Liver (tissue), 3 donors: ENCODE measurements at regions not wholly inside any gene's neighbourhood (a gene's known extent, or its start where the extent isn't known, plus 50 kb on each side); places are given as distances from the start of the nearest gene placed in this dataset.

Source experiments
- ATF3 ChIP-seq: IDR thresholded peaks from 2 replicates; pipeline ENCODE4 v1.6.1; 2016; ENCODE audit warnings: antibody characterized with exemption
- CTCF ChIP-seq: fragments of 150-350 bp; IDR thresholded peaks from 2 replicates; pipeline ENCODE4 v1.5.1; 2017; ENCODE audit warnings: improper control_type of control experiment, low read depth, low read length; ENCODE audit not compliant: missing input control
- EGR1 ChIP-seq, 2 donors: IDR thresholded peaks; 2 replicates each; pipeline ENCODE4 v1.6.1; 2016 to 2018; ENCODE audit warnings: antibody characterized with exemption in 2 of 2, low read depth in 2 of 2
- FOXA1 ChIP-seq: IDR thresholded peaks from 2 replicates; pipeline ENCODE4 v1.6.1; 2016; ENCODE audit warnings: antibody characterized with exemption
- GABPA ChIP-seq, 2 donors: IDR thresholded peaks in 1 of 2; conservative IDR thresholded peaks in 1 of 2; 2 replicates each; pipeline ENCODE4 v1.6.1; 2016; ENCODE audit warnings: antibody characterized with exemption in 2 of 2, mild to moderate bottlenecking in 1 of 2, moderate library complexity in 1 of 2
- JUND ChIP-seq, 2 donors: IDR thresholded peaks; 2 replicates each; pipeline ENCODE4 v1.6.1; 2016; ENCODE audit warnings: antibody characterized with exemption in 2 of 2
- MAX ChIP-seq: IDR thresholded peaks from 2 replicates; pipeline ENCODE4 v1.6.1; 2016; ENCODE audit warnings: antibody characterized with exemption
- NR2F2 ChIP-seq: IDR thresholded peaks from 2 replicates; pipeline ENCODE4 v1.6.1; 2016; ENCODE audit warnings: antibody characterized with exemption
- RAD21 ChIP-seq, 2 donors: IDR thresholded peaks; 2 replicates each; pipeline ENCODE4 v1.6.1; 2016; ENCODE audit warnings: antibody characterized with exemption in 2 of 2, mild to moderate bottlenecking in 2 of 2
- REST ChIP-seq: IDR thresholded peaks from 2 replicates; pipeline ENCODE4 v1.6.1; 2016; ENCODE audit warnings: antibody characterized with exemption, mild to moderate bottlenecking
- SP1 ChIP-seq: IDR thresholded peaks from 2 replicates; pipeline ENCODE4 v1.6.1; 2018; ENCODE audit warnings: antibody characterized with exemption, mild to moderate bottlenecking
- TAF1 ChIP-seq: conservative IDR thresholded peaks from 2 replicates; pipeline ENCODE4 v1.6.1; 2016; ENCODE audit warnings: antibody characterized with exemption, mild to moderate bottlenecking
- ZBTB33 ChIP-seq: IDR thresholded peaks from 2 replicates; pipeline ENCODE4 v1.6.1; 2016; ENCODE audit warnings: antibody characterized with exemption
- donor health status: healthy.
- donor health status: healthy.

GRCh38 chr4:54173281-54173912, 55.7 kb upstream of the PDGFRA start:
- TF ChIP-seq ATF3 (no peak), RAD21 (IDR thresholded peaks at IDR 0.05) (no peak), SP1 (no peak), GABPA (IDR thresholded peaks at IDR 0.05 in 1 of 2, conservative IDR thresholded peaks at IDR 0.05 in 1 of 2) (no peak), MAX (no peak), CTCF (no peak), TAF1 (no peak), JUND (IDR thresholded peaks at IDR 0.05) (no peak), ZBTB33 (no peak), REST (no peak), EGR1 (IDR thresholded peaks at IDR 0.05; ENCODE audit: low read depth in 2 of 2) (no peak), NR2F2 (no peak), FOXA1 (no peak)
